Fibroblast of pulmonary artery (primary cell): ENCODE measurements at regions not wholly inside any gene's neighbourhood (a gene's known extent, or its start where the extent isn't known, plus 50 kb on each side); places are given as distances from the start of the nearest gene placed in this dataset.

Experiments used
- DNase-seq: peaks from one replicate; pipeline ENCODE4 v3.0.0-alpha.2; 2010; ENCODE audit warnings: low read depth
- H3K4me3 ChIP-seq: replicated peaks from 2 replicates; pipeline ENCODE4 v1.5.1; 2011; ENCODE audit warnings: low read depth, mild to moderate bottlenecking, control low read depth, low read length, moderate library complexity
- CTCF ChIP-seq: IDR thresholded peaks from 2 replicates; pipeline ENCODE4 v1.5.1; 2011; ENCODE audit warnings: mild to moderate bottlenecking, control low read depth, low read length, inconsistent platforms; ENCODE audit errors: missing control alignments

- no peak for TF ChIP-seq CTCF
- no peak for DNase-seq
- H3K4me3 ChIP-seq = no peak overlapping the region
Observed at GRCh38 chr16:86324320-86324719, 186.0 kb upstream of the FOXF1 start.

GRCh38 chr16:86325360-86325759 is 185.0 kb upstream of the FOXF1 start:
- no peak for TF ChIP-seq CTCF
- H3K4me3 ChIP-seq = no peak overlapping the region
- DNase-seq = no peak

- TF ChIP-seq CTCF = no peak
- H3K4me3 ChIP-seq = no peak overlapping the region
- no peak for DNase-seq
Observed at GRCh38 chr16:86325895-86326294, 184.4 kb upstream of the FOXF1 start.

- no peak for TF ChIP-seq CTCF
- DNase-seq = no peak
- no peak overlapping the region for H3K4me3 ChIP-seq
Observed at GRCh38 chr16:86327321-86327720, 183.0 kb upstream of the FOXF1 start.

GRCh38 chr16:86330906-86331305 is 179.4 kb upstream of the FOXF1 start:
- DNase-seq = no peak
- no peak overlapping the region for H3K4me3 ChIP-seq
- TF ChIP-seq CTCF = no peak

- H3K4me3 ChIP-seq = no peak overlapping the region
- TF ChIP-seq CTCF = no peak
- no peak for DNase-seq
Observed at GRCh38 chr16:86334079-86334635, 176.2 kb upstream of the FOXF1 start.
